ENCODE measurements at regions not wholly inside any gene's neighbourhood (a gene's known extent, or its start where the extent isn't known, plus 50 kb on each side); places are given as distances from the start of the nearest gene placed in this dataset.

- Histone ChIP-seq H3K27ac (no peak overlapping the region), H3K27me3 (no peaks in the 10 kb centered on the region), H3K9me3 (peaks cover 0 to 7% (median 2%) of the 10 kb centered on the region in 11 donors), H3K4me1 (peaks cover 0 to under 1% (median 0%) of the 10 kb centered on the region in 9 donors), H3K36me3 (no peaks in the 10 kb centered on the region), H3K4me3 (no peak overlapping the region)
- no peak for TF ChIP-seq CTCF (IDR thresholded peaks at IDR 0.05)
- DNase-seq (no peak), ATAC-seq (no peak)
- intact Hi-C loops (cut with DNase I): no loop called here
- WGBS, 2 donors: 87 to 97% methylated on average over 3 of the region's 3 CpGs
Measured at GRCh38 chr9:90175257-90175656, 467.4 kb downstream of the DIRAS2 start.

GRCh38 chr9:90175865-90176264 lies 466.8 kb downstream of the DIRAS2 start:
- intact Hi-C loops (cut with DNase I): no loop called here
- Histone ChIP-seq H3K4me1 (peaks cover 0 to 4% (median 0%) of the 10 kb centered on the region in 9 donors), H3K4me3 (no peak overlapping the region), H3K27ac (no peak overlapping the region), H3K27me3 (no peaks in the 10 kb centered on the region), H3K9me3 (peaks cover 0 to 6% (median 2%) of the 10 kb centered on the region in 11 donors), H3K36me3 (no peaks in the 10 kb centered on the region)
- TF ChIP-seq CTCF (IDR thresholded peaks at IDR 0.05): no peak
- DNase-seq (no peak), ATAC-seq (no peak)
- WGBS, 2 donors: 93% methylated on average over 4 of the region's 4 CpGs

- TF ChIP-seq CTCF (IDR thresholded peaks at IDR 0.05): no peak
- Histone ChIP-seq H3K9me3 (peaks cover 0 to 3% (median 0%) of the 10 kb centered on the region in 11 donors), H3K27ac (no peak overlapping the region), H3K36me3 (no peaks in the 10 kb centered on the region), H3K4me3 (no peak overlapping the region), H3K27me3 (no peaks in the 10 kb centered on the region), H3K4me1 (peaks cover 0 to 4% (median 0%) of the 10 kb centered on the region in 9 donors)
- ATAC-seq: no peak
- no peak for DNase-seq
- intact Hi-C loops (cut with DNase I): no loop called here
- WGBS, 2 donors: 79 to 89% methylated on average over 2 of the region's 2 CpGs
Measured at GRCh38 chr9:90176901-90177300, 465.7 kb downstream of the DIRAS2 start.

GRCh38 chr9:90180381-90180780 lies 462.2 kb downstream of the DIRAS2 start:
- no peak for DNase-seq
- Histone ChIP-seq H3K4me3 (no peak overlapping the region), H3K4me1 (peaks cover 0 to 4% (median 0%) of the 10 kb centered on the region in 9 donors), H3K27ac (no peak overlapping the region), H3K9me3 (peaks cover 0 to 3% (median 0%) of the 10 kb centered on the region in 11 donors), H3K27me3 (no peaks in the 10 kb centered on the region), H3K36me3 (no peaks in the 10 kb centered on the region)
- TF ChIP-seq CTCF (IDR thresholded peaks at IDR 0.05): no peak
- WGBS, 2 donors: 76 to 91% methylated on average over 1 of the region's 1 CpG
- intact Hi-C loops (cut with DNase I): no loop called here
- no peak for ATAC-seq
